HG03108 (cell line): ENCODE measurements at regions not wholly inside any gene's neighbourhood (a gene's known extent, or its start where the extent isn't known, plus 50 kb on each side); places are given as distances from the start of the nearest gene placed in this dataset.
"Not testable (repeated sequence)": the region's sequence is repeated elsewhere in the genome, so short reads cannot be mapped to it uniquely, and the experiment has no call there.

Source experiments
- ATAC-seq: cut with Tn5 transposase; IDR thresholded peaks from one replicate; pipeline ENCODE4 v1.9.1; 2021; ENCODE audit warnings: moderate library complexity; ENCODE audit not compliant: unreplicated experiment

- ATAC-seq = no peak
Measured at GRCh38 chr1:88320291-88320690, 363.8 kb upstream of the PKN2 start.

GRCh38 chr1:88321706-88322105 lies 362.4 kb upstream of the PKN2 start:
- no peak for ATAC-seq

GRCh38 chr1:88324899-88325298 lies 359.2 kb upstream of the PKN2 start:
- ATAC-seq = no peak

GRCh38 chr1:88327391-88328267 lies 356.4 kb upstream of the PKN2 start:
- ATAC-seq = no peak

- ATAC-seq = no peak
Measured at GRCh38 chr1:88330201-88330600, 353.9 kb upstream of the PKN2 start.

- ATAC-seq = no peak
Measured at GRCh38 chr1:88333086-88333695, 350.9 kb upstream of the PKN2 start.

GRCh38 chr1:88341447-88341846 lies 342.6 kb upstream of the PKN2 start:
- ATAC-seq = no peak

GRCh38 chr1:88342081-88342480 lies 342.0 kb upstream of the PKN2 start:
- ATAC-seq = not testable (repeated sequence)

GRCh38 chr1:88350648-88351047 lies 333.4 kb upstream of the PKN2 start:
- ATAC-seq = no peak

GRCh38 chr1:88351960-88352359 lies 332.1 kb upstream of the PKN2 start:
- no peak for ATAC-seq

GRCh38 chr1:88354256-88354655 lies 329.8 kb upstream of the PKN2 start:
- ATAC-seq = no peak

GRCh38 chr1:88357729-88358128 lies 326.3 kb upstream of the PKN2 start:
- no peak for ATAC-seq

GRCh38 chr1:88371436-88372023 lies 312.5 kb upstream of the PKN2 start:
- ATAC-seq = no peak

- ATAC-seq = no peak
Measured at GRCh38 chr1:88375977-88376376, 308.1 kb upstream of the PKN2 start.

GRCh38 chr1:88376421-88376820 lies 307.7 kb upstream of the PKN2 start:
- no peak for ATAC-seq

- no peak for ATAC-seq
Measured at GRCh38 chr1:88378560-88378959, 305.5 kb upstream of the PKN2 start.

- ATAC-seq = no peak
Measured at GRCh38 chr1:88394958-88395357, 289.1 kb upstream of the PKN2 start.

- ATAC-seq = no peak
Measured at GRCh38 chr1:88398338-88398737, 285.7 kb upstream of the PKN2 start.

- ATAC-seq = peak; percentile 65
Measured at GRCh38 chr1:88399690-88400089, 284.4 kb upstream of the PKN2 start.

- peak; percentile 85 for ATAC-seq
Measured at GRCh38 chr1:88401313-88401712, 282.8 kb upstream of the PKN2 start.

- no peak for ATAC-seq
Measured at GRCh38 chr1:88404582-88404981, 279.5 kb upstream of the PKN2 start.

- no peak for ATAC-seq
Measured at GRCh38 chr1:88407248-88407647, 276.8 kb upstream of the PKN2 start.
